Common myeloid progenitor, CD34-positive (primary cell): ENCODE measurements at regions not wholly inside any gene's neighbourhood (a gene's known extent, or its start where the extent isn't known, plus 50 kb on each side); places are given as distances from the start of the nearest gene placed in this dataset.

Experiments
- CTCF ChIA-PET: fragments of 350-600 bp; sonication (Branson Sonifier 250); formaldehyde crosslinking; loops from one replicate; lab custom pipeline; 2021; ENCODE audit warnings: antibody characterized with exemption; lab: Charles Lee
- POLR2A ChIA-PET: fragments of 350-600 bp; sonication (Branson Sonifier 250); formaldehyde crosslinking; loops from one replicate; lab custom pipeline; 2021; ENCODE audit warnings: antibody characterized with exemption; lab: Charles Lee
- DNase-seq, 3 donors: peaks; one replicate each; pipeline versions ENCODE4 v3.0.0 to v3.0.0-alpha.2; 2013
- H3K27ac ChIP-seq, 2 experiments: 1 replicate in 1 of 2; 2 replicates in 1 of 2; pipeline ENCODE4 v1.7.0; 2013; ENCODE audit warnings: inconsistent platforms in 2 of 2, low read length in 2 of 2, mild to moderate bottlenecking in 2 of 2, low read depth in 1 of 2, moderate library complexity in 1 of 2; ENCODE audit not compliant: severe bottlenecking in 2 of 2, insufficient read depth in 1 of 2, poor library complexity in 1 of 2
- H3K27me3 ChIP-seq, 5 experiments: replicated peaks in 2 of 5; 1 replicate in 3 of 5; 2 replicates in 2 of 5; pipeline versions ENCODE4 v1.6.1 to v1.7.0; 2013; ENCODE audit warnings: low read length in 4 of 5, mild to moderate bottlenecking in 2 of 5, moderate library complexity in 2 of 5, inconsistent platforms in 1 of 5; ENCODE audit not compliant: insufficient read depth in 5 of 5, control insufficient read depth in 4 of 5
- H3K36me3 ChIP-seq, 4 experiments: 1 replicate in 2 of 4; 2 replicates in 2 of 4; pipeline versions ENCODE4 v1.6.1 to v1.7.0; 2013; ENCODE audit warnings: low read length in 3 of 4, control low read depth in 1 of 4, mild to moderate bottlenecking in 1 of 4; ENCODE audit not compliant: control insufficient read depth in 4 of 4, insufficient read depth in 4 of 4
- H3K4me1 ChIP-seq, 4 experiments: 1 replicate in 3 of 4; 2 replicates in 1 of 4; pipeline versions ENCODE4 v1.6.1 to v1.7.1; 2013; ENCODE audit warnings: low read length in 3 of 4, mild to moderate bottlenecking in 3 of 4, control low read depth in 1 of 4, inconsistent platforms in 1 of 4, moderate library complexity in 1 of 4; ENCODE audit not compliant: control insufficient read depth in 4 of 4, insufficient read depth in 4 of 4; ENCODE audit errors: control extremely low read depth in 1 of 4
- H3K4me3 ChIP-seq, 7 experiments: 1 replicate in 4 of 7; 2 replicates in 3 of 7; pipeline versions ENCODE4 v1.5.1 to v1.7.0; 2013; ENCODE audit warnings: mild to moderate bottlenecking in 7 of 7, low read length in 6 of 7, moderate library complexity in 6 of 7, inconsistent platforms in 2 of 7, low read depth in 2 of 7, control low read depth in 1 of 7; ENCODE audit not compliant: insufficient read depth in 4 of 7, control insufficient read depth in 1 of 7; ENCODE audit errors: extremely low read depth in 1 of 7
- H3K9me3 ChIP-seq, 5 experiments: 1 replicate in 4 of 5; 2 replicates in 1 of 5; pipeline versions ENCODE4 v1.6.1 to v1.7.1; 2013; ENCODE audit warnings: low read length in 4 of 5, mild to moderate bottlenecking in 2 of 5, inconsistent platforms in 1 of 5, low read depth in 1 of 5, moderate library complexity in 1 of 5; ENCODE audit not compliant: control insufficient read depth in 4 of 5, insufficient read depth in 2 of 5; ENCODE audit errors: control extremely low read depth in 1 of 5
- WGBS: methylation state at CpG from one replicate; pipeline ENCODE4 v1.1.5; 2013; ENCODE audit not compliant: insufficient coverage; 5-methylcytosine and 5-hydroxymethylcytosine counted together

GRCh38 chr12:69003991-69004390, 71.0 kb upstream of the CPM start:
- no peak for DNase-seq
- CTCF ChIA-PET, result no interaction called here
- Histone ChIP-seq H3K9me3 (peaks cover 0 to 5% (median 0%) of the 10 kb centered on the region in 5 experiments), H3K4me1 (peaks cover 0 to 19% (median 9%) of the 10 kb centered on the region in 4 experiments), H3K27ac (no peak overlapping the region), H3K36me3 (no peaks in the 10 kb centered on the region), H3K4me3 (no peak overlapping the region), H3K27me3 (no peaks in the 10 kb centered on the region)
- 100% methylated on average over 2 of the region's 2 CpGs for WGBS
- POLR2A ChIA-PET, result no interaction called here

DNA sequence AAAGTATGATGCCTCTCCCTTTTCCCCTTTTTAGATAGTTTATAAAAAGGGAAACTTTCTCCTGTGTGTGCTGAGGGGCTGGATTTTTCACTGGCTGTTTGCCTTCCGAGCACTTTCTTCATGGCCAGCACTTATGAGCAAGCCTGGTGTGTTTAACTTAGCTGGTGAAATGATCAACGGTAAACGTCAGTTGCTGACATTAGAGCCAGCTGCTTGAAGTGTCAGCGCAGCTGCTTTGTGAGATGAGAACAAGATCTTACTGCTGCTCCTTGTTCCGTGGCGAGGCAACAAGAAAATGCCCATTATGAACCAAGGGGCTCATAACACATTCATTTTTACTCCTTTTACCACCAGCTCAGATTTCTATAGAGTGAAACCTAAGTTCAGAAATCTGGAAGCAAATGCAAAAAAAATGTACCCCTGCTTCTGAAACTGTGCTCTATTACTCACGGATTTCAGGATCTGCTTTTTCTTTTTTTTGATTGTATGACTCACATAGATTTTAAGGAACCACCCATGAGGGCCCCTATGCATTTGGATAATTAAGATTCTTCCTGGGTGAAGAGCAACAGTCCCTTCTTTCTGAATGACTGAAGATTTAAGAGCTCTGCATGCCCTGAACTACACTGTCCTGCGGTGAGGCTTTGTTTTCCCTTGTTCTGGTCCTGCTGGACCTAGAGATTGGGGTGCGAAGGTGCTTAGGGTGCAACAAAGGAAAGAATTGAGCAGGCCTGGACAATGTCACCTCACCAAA, 74.3 kb upstream of the CPM start:
- H3K4me1 ChIP-seq, result peaks cover 0 to 19% (median 9%) of the 10 kb centered on the region in 4 experiments
- peak; percentile 10 to 63 (median 52) for DNase-seq
- peak overlapping the region in 2 of 7 experiments; percentile 29 to 32 for H3K4me3 ChIP-seq
- ChIA-PET CTCF (no interaction called here), POLR2A (no interaction called here)
- H3K27me3 ChIP-seq, result no peaks in the 10 kb centered on the region
- H3K36me3 ChIP-seq, result no peaks in the 10 kb centered on the region
- no peaks in the 10 kb centered on the region for H3K9me3 ChIP-seq
- WGBS, result 57% methylated on average over 7 of the region's 9 CpGs
- no peak overlapping the region for H3K27ac ChIP-seq

DNA sequence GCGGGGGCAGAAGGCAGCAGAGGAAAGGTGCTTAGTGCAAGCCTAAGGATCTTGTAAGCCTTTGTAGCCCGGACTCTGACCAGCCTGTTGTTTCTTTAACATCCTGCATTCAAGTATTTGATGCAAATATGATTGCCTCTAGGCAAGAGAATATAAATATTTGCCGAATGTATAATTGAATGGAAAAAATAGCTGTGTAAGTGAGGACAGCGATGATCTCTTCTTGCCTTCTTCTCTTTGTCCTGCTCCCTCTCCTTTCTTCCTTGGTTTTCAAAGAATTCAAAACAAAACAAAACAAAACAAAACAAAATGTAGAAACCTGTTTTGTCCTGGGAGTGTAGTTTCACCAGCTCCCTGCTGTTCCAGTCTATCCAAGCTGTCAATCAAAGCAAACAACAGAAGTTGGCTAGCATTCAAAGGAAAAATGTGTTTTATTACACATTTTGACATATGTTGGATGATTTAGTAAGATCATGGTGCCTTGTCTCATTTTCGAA, 74.9 kb upstream of the CPM start:
- DNase-seq, result peak in 1 of 3 donors; percentile 9
- CTCF ChIA-PET, result no interaction called here
- Histone ChIP-seq H3K36me3 (no peaks in the 10 kb centered on the region), H3K27me3 (no peaks in the 10 kb centered on the region), H3K9me3 (no peaks in the 10 kb centered on the region), H3K27ac (no peak overlapping the region), H3K4me1 (peaks cover 0 to 19% (median 9%) of the 10 kb centered on the region in 4 experiments), H3K4me3 (no peak overlapping the region)
- POLR2A ChIA-PET, result no interaction called here
- WGBS, result 100% methylated on average over 1 of the region's 5 CpGs

DNA sequence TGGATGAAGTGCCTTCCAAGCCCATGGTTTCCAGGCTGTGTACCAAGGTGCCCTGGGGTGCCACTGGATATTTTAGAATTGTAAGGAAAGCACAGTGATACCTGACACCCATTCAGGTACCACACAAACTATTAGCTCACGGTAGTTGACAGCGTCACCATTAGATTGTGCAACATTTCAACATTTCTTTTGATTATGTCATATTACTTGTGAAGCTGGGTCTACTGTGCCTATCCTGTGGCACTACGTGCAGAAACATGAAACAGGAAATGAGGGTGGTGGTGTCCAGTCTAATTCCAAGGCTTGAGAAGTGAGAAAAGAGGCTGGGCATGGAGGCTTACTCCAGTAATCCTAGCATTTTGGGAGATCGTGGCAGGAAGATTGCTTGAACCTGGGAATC, 75.5 kb upstream of the CPM start:
- H3K27me3 ChIP-seq, result no peaks in the 10 kb centered on the region
- no peak overlapping the region for H3K4me3 ChIP-seq
- POLR2A ChIA-PET, result no interaction called here
- peaks cover 0 to 19% (median 9%) of the 10 kb centered on the region in 4 experiments for H3K4me1 ChIP-seq
- H3K27ac ChIP-seq, result no peak overlapping the region
- WGBS, result 67% methylated on average over 2 of the region's 4 CpGs
- CTCF ChIA-PET, result no interaction called here
- H3K36me3 ChIP-seq, result no peaks in the 10 kb centered on the region
- no peaks in the 10 kb centered on the region for H3K9me3 ChIP-seq
- peak in 2 of 3 donors; percentile 7 to 13 for DNase-seq

GRCh38 chr12:69014047-69014446, 81.1 kb upstream of the CPM start:
- no peaks in the 10 kb centered on the region for H3K36me3 ChIP-seq
- no peaks in the 10 kb centered on the region for H3K4me1 ChIP-seq
- ChIA-PET POLR2A (no interaction called here), CTCF (no interaction called here)
- WGBS, result 75% methylated on average over 2 of the region's 2 CpGs
- DNase-seq, result no peak
- H3K4me3 ChIP-seq, result no peak overlapping the region
- no peaks in the 10 kb centered on the region for H3K9me3 ChIP-seq
- no peaks in the 10 kb centered on the region for H3K27me3 ChIP-seq
- H3K27ac ChIP-seq, result no peak overlapping the region

GRCh38 chr12:69015017-69015416, 82.0 kb upstream of the CPM start:
- 69% methylated on average over 2 of the region's 2 CpGs for WGBS
- CTCF ChIA-PET, result interaction anchor here (1.0 kb wide), 1 partner anchor 17 kb away, joined by 3 read pairs; no protein-coding TSS in a partner anchor
- POLR2A ChIA-PET, result no interaction called here

GRCh38 chr12:69015831-69016230, 82.9 kb upstream of the CPM start:
- ChIA-PET POLR2A (no interaction called here), CTCF (interaction anchor here (1.0 kb wide), 1 partner anchor 18 kb away, joined by 3 read pairs; no protein-coding TSS in a partner anchor)
- no peak for DNase-seq
- H3K9me3 ChIP-seq, result no peaks in the 10 kb centered on the region
- no peak overlapping the region for H3K4me3 ChIP-seq
- H3K27me3 ChIP-seq, result no peaks in the 10 kb centered on the region
- H3K27ac ChIP-seq, result no peak overlapping the region
- H3K36me3 ChIP-seq, result no peaks in the 10 kb centered on the region
- no peaks in the 10 kb centered on the region for H3K4me1 ChIP-seq
- 85% methylated on average over 4 of the region's 6 CpGs for WGBS

More at GRCh38 chr12:69015017-69015416, 82.0 kb upstream of the CPM start:
- DNase-seq, result no peak
- no peaks in the 10 kb centered on the region for H3K36me3 ChIP-seq
- no peaks in the 10 kb centered on the region for H3K4me1 ChIP-seq
- H3K4me3 ChIP-seq, result no peak overlapping the region
- no peaks in the 10 kb centered on the region for H3K9me3 ChIP-seq
- H3K27me3 ChIP-seq, result no peaks in the 10 kb centered on the region
- H3K27ac ChIP-seq, result no peak overlapping the region
